ENCODE measurements at regions not wholly inside any gene's neighbourhood (a gene's known extent, or its start where the extent isn't known, plus 50 kb on each side); places are given as distances from the start of the nearest gene placed in this dataset.
"Not testable (repeated sequence)": the region's sequence is repeated elsewhere in the genome, so short reads cannot be mapped to it uniquely, and the experiment has no call there.

DNA sequence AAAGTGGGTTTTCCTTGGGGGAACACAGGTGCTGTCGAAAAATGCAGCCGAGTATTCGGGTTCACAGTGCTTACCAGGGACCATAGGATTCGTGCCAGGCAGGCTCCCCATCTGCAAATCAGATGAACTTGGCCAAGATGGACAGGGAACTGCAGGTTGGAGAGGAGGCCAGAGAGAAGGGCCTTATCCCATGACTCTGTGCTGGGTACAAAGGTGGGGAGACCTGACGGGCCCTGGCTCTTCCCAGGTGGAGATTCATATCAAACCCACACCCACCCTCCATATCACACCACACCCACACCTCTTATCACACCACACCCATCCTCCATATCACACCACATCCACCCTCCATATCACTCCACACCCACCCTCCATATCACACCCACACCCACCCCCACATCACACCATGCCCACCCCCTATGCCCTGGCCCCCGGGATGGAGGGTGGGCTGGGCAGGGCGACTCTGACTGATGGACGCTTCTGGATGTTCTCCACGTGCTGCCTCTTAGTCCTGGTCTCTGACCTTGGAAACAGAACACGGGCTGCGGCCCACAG, 319.7 kb downstream of the ADGRD1 start:
- Histone ChIP-seq H3K9ac (no peak overlapping the region), H3K27ac (no peak overlapping the region), H4K20me1 (no peaks in the 10 kb centered on the region), H3K4me1 (peaks cover 7% of the 10 kb centered on the region), H3K27me3 (no peaks in the 10 kb centered on the region), H3K9me3 (no peaks in the 10 kb centered on the region), H3K36me3 (no peaks in the 10 kb centered on the region), H3K4me2 (no peak overlapping the region), H3K4me3 (no peak overlapping the region)
- TF ChIP-seq Cebpa-rat (IDR thresholded peaks at IDR 0.05), result no peak

- Histone ChIP-seq H3K9ac (no peak overlapping the region), H3K9me3 (no peaks in the 10 kb centered on the region), H3K4me2 (no peak overlapping the region), H3K4me3 (no peak overlapping the region), H3K27ac (no peak overlapping the region), H3K27me3 (no peaks in the 10 kb centered on the region), H3K36me3 (no peaks in the 10 kb centered on the region), H4K20me1 (no peaks in the 10 kb centered on the region), H3K4me1 (peaks cover 7% of the 10 kb centered on the region)
- no peak for TF ChIP-seq Cebpa-rat (IDR thresholded peaks at IDR 0.05)
These were observed 320.4 kb downstream of the ADGRD1 start for GRCh38 chr12:131274061-131274460.

- Histone ChIP-seq H3K9me3 (no peaks in the 10 kb centered on the region), H3K4me1 (peaks cover 6% of the 10 kb centered on the region), H3K4me2 (no peak overlapping the region), H3K27me3 (no peaks in the 10 kb centered on the region), H3K9ac (no peak overlapping the region), H4K20me1 (no peaks in the 10 kb centered on the region), H3K27ac (no peak overlapping the region), H3K36me3 (no peaks in the 10 kb centered on the region), H3K4me3 (no peak overlapping the region)
- TF ChIP-seq Cebpa-rat (IDR thresholded peaks at IDR 0.05), result no peak
These were observed 321.2 kb downstream of the ADGRD1 start for GRCh38 chr12:131274906-131275305.

DNA sequence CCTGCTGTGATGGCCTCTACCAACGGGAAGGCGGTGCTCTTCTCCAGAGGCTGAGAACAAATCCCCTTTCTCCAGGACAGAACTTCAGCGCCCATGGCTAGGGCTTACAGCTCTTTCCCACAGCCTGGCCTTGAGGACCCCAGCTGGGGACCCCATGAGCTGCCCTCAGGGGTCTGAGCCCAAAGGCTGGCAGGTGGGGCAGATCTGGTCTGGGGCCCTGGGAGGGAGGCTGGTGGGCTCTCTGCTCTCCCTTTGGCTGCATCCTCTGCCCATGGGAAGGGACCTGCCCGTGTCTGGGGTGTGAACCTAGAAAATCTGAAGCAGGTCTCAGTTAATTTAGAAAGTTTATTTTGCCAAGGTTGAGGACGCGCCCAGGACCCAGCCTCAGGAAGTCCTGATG, 322.1 kb downstream of the ADGRD1 start:
- Histone ChIP-seq H3K27ac (no peak overlapping the region), H3K27me3 (no peaks in the 10 kb centered on the region), H3K9me3 (no peaks in the 10 kb centered on the region), H3K4me3 (no peak overlapping the region), H4K20me1 (no peaks in the 10 kb centered on the region), H3K4me1 (no peaks in the 10 kb centered on the region), H3K36me3 (no peaks in the 10 kb centered on the region), H3K4me2 (no peak overlapping the region), H3K9ac (no peak overlapping the region)
- TF ChIP-seq Cebpa-rat (IDR thresholded peaks at IDR 0.05), result no peak

GRCh38 chr12:131276501-131277185, 322.9 kb downstream of the ADGRD1 start:
- Histone ChIP-seq H4K20me1 (no peaks in the 10 kb centered on the region), H3K4me1 (no peaks in the 10 kb centered on the region), H3K27ac (no peak overlapping the region), H3K27me3 (no peaks in the 10 kb centered on the region), H3K9ac (no peak overlapping the region), H3K9me3 (no peaks in the 10 kb centered on the region), H3K4me2 (no peak overlapping the region), H3K4me3 (no peak overlapping the region), H3K36me3 (no peaks in the 10 kb centered on the region)
- no peak for TF ChIP-seq Cebpa-rat (IDR thresholded peaks at IDR 0.05)

DNA sequence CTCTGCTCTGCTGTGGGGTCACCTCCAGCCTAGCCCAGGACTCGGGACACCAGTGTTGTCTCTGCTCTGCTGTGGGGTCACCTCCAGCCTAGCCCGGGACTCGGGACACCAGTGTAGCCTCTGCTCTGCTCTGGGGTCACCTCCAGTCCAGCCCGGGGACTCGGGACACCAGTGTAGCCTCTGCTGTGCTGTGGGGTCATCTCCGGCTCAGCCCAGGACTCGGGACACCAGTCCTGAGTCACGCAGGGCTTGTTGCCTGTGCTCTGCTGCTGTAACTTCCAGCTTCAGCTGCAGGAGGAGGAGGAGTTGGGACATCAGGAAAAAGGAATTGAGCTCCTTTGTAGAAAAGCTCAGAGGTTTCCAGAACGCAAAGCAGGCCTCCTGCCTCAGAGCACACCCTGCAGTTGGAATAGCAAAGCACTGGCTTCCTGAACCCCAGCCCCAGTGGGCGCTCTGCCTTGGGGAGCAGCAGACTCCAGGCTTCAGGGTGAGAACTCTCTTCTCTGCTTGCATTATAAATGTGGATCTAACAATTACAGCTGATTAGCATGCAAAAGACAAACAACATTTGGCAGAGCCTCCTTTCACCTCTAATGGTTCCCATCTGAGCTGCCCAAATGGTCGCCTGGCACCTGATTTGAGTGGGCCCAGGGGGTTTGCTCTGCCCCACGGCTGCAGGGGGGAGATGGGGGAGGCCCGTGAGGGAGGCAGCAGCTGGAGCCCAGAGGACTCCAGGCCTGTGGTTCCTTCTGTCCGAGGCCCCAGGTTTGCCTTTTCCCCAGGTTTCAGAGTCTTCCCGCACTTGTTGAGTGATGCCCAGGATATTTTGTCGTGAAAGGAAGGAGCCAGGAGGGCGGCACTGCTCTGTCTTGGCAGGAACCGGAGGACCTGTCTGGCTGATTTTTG, 323.7 kb downstream of the ADGRD1 start:
- H3K36me3 ChIP-seq, H3K4me1 ChIP-seq, H3K27ac ChIP-seq, H3K9ac ChIP-seq, H3K4me3 ChIP-seq, H3K27me3 ChIP-seq, H3K9me3 ChIP-seq, H3K4me2 ChIP-seq, H4K20me1 ChIP-seq: not testable (repeated sequence)

- not testable (repeated sequence) for H3K4me3 ChIP-seq, H3K9me3 ChIP-seq, H3K4me1 ChIP-seq, H3K36me3 ChIP-seq, H4K20me1 ChIP-seq, H3K9ac ChIP-seq, H3K27me3 ChIP-seq, H3K4me2 ChIP-seq, H3K27ac ChIP-seq
These were observed 324.9 kb downstream of the ADGRD1 start for GRCh38 chr12:131278451-131279115.

DNA sequence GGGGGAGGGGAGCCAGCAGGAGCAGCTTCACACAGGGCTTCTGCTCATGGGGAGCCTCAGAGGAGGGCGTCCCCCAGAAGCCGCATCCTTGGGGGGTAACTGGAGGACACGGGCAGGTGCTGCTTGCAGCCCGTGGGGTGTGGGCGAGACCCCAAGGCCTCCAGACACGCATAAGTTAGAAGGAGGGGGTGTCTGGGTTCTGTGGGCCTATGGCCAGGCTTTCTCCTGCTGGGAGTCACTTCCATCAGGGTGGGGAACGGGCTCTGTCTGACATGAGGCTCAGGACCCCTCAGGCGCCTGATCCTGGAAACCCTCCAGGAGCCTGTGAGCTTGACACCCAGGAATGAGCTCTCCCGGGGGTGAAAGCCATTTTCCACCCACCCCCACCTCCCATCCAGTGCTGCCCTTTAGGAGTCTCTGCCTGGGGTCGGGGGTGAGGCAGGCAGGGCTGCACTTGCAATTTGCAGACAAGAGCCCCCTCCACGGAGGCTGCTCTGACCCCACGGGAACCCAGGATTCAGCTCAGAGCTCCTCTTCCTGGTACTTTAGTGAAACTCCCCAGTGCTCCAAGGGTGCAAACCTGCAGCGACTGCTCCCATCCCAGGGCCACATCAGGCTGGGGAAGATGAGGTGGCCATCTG, 325.7 kb downstream of the ADGRD1 start:
- Histone ChIP-seq H3K9ac (no peak overlapping the region), H3K27me3 (no peaks in the 10 kb centered on the region), H3K27ac (no peak overlapping the region), H3K9me3 (no peaks in the 10 kb centered on the region), H3K4me1 (peaks cover 3% of the 10 kb centered on the region), H3K36me3 (no peaks in the 10 kb centered on the region), H3K4me2 (no peak overlapping the region), H3K4me3 (no peak overlapping the region), H4K20me1 (no peaks in the 10 kb centered on the region)
- no peak for TF ChIP-seq Cebpa-rat (IDR thresholded peaks at IDR 0.05)

- H3K4me2 ChIP-seq, result no peak overlapping the region
- peaks cover 12% of the 10 kb centered on the region for H3K4me1 ChIP-seq
- no peak overlapping the region for H3K9ac ChIP-seq
- no peaks in the 10 kb centered on the region for H4K20me1 ChIP-seq
- H3K27me3 ChIP-seq, result no peaks in the 10 kb centered on the region
- H3K27ac ChIP-seq, result no peak overlapping the region
- H3K4me3 ChIP-seq, result no peak overlapping the region
- H3K36me3 ChIP-seq, result no peaks in the 10 kb centered on the region
- no peaks in the 10 kb centered on the region for H3K9me3 ChIP-seq
- TF ChIP-seq Cebpa-rat (IDR thresholded peaks at IDR 0.05), result no peak
These were observed 326.7 kb downstream of the ADGRD1 start for GRCh38 chr12:131280426-131280825.

All from BLaER1 (cell line).